ENCODE measurements at regions not wholly inside any gene's neighbourhood (a gene's known extent, or its start where the extent isn't known, plus 50 kb on each side); places are given as distances from the start of the nearest gene placed in this dataset.

GRCh38 chr10:36048780-36049179, 406.7 kb upstream of the FZD8 start:
- Histone ChIP-seq H3K27me3 (ENCODE audit: control insufficient read depth, insufficient read depth, low read length) (no peaks in the 10 kb centered on the region), H3K4me3 (ENCODE audit: low read depth, low read length) (no peak overlapping the region), H3K36me3 (ENCODE audit: control insufficient read depth, insufficient read depth, low read length) (no peaks in the 10 kb centered on the region)
- no peak for TF ChIP-seq CTCF (IDR thresholded peaks at IDR 0.05; ENCODE audit: insufficient read depth, low read length, poor library complexity, severe bottlenecking)
- no peak for DNase-seq (ENCODE audit: low read depth)

GRCh38 chr10:36048236-36048635, 406.1 kb upstream of the FZD8 start:
- H3K4me3 ChIP-seq (ENCODE audit: low read depth, low read length) = no peak overlapping the region

GRCh38 chr10:36042135-36042534, 400.0 kb upstream of the FZD8 start:
- Histone ChIP-seq H3K4me3 (ENCODE audit: low read depth, low read length) (no peak overlapping the region), H3K27me3 (ENCODE audit: control insufficient read depth, insufficient read depth, low read length) (no peaks in the 10 kb centered on the region), H3K36me3 (ENCODE audit: control insufficient read depth, insufficient read depth, low read length) (no peaks in the 10 kb centered on the region)
- no peak for TF ChIP-seq CTCF (IDR thresholded peaks at IDR 0.05; ENCODE audit: insufficient read depth, low read length, poor library complexity, severe bottlenecking)
- DNase-seq (ENCODE audit: low read depth) = no peak

More at GRCh38 chr10:36048236-36048635, 406.1 kb upstream of the FZD8 start:
- no peaks in the 10 kb centered on the region for H3K36me3 ChIP-seq (ENCODE audit: control insufficient read depth, insufficient read depth, low read length)
- H3K27me3 ChIP-seq (ENCODE audit: control insufficient read depth, insufficient read depth, low read length) = no peaks in the 10 kb centered on the region
- no peak for TF ChIP-seq CTCF (IDR thresholded peaks at IDR 0.05; ENCODE audit: insufficient read depth, low read length, poor library complexity, severe bottlenecking)
- no peak for DNase-seq (ENCODE audit: low read depth)

- no peaks in the 10 kb centered on the region for H3K36me3 ChIP-seq (ENCODE audit: control insufficient read depth, insufficient read depth, low read length)
- no peaks in the 10 kb centered on the region for H3K27me3 ChIP-seq (ENCODE audit: control insufficient read depth, insufficient read depth, low read length)
- TF ChIP-seq CTCF (IDR thresholded peaks at IDR 0.05; ENCODE audit: insufficient read depth, low read length, poor library complexity, severe bottlenecking) = no peak
- DNase-seq (ENCODE audit: low read depth) = no peak
- no peak overlapping the region for H3K4me3 ChIP-seq (ENCODE audit: low read depth, low read length)
These were observed 396.3 kb upstream of the FZD8 start for GRCh38 chr10:36038316-36038955.

- no peak for TF ChIP-seq CTCF (IDR thresholded peaks at IDR 0.05; ENCODE audit: insufficient read depth, low read length, poor library complexity, severe bottlenecking)
- Histone ChIP-seq H3K36me3 (ENCODE audit: control insufficient read depth, insufficient read depth, low read length) (no peaks in the 10 kb centered on the region), H3K4me3 (ENCODE audit: low read depth, low read length) (no peak overlapping the region), H3K27me3 (ENCODE audit: control insufficient read depth, insufficient read depth, low read length) (no peaks in the 10 kb centered on the region)
- DNase-seq (ENCODE audit: low read depth) = no peak
These were observed 394.0 kb upstream of the FZD8 start for GRCh38 chr10:36036137-36036536.

- DNase-seq (ENCODE audit: low read depth) = no peak
- Histone ChIP-seq H3K27me3 (ENCODE audit: control insufficient read depth, insufficient read depth, low read length) (no peaks in the 10 kb centered on the region), H3K4me3 (ENCODE audit: low read depth, low read length) (no peak overlapping the region), H3K36me3 (ENCODE audit: control insufficient read depth, insufficient read depth, low read length) (no peaks in the 10 kb centered on the region)
- no peak for TF ChIP-seq CTCF (IDR thresholded peaks at IDR 0.05; ENCODE audit: insufficient read depth, low read length, poor library complexity, severe bottlenecking)
These were observed 391.7 kb upstream of the FZD8 start for GRCh38 chr10:36033808-36034207.

All from kidney epithelial cell (primary cell).